ENCODE measurements at regions not wholly inside any gene's neighbourhood (a gene's known extent, or its start where the extent isn't known, plus 50 kb on each side); places are given as distances from the start of the nearest gene placed in this dataset.

- in situ Hi-C loops (cut with MboI; ENCODE audit: low sequenced_read_pairs in 4 of 4) (no loop called here), intact Hi-C loops (cut with DNase I; ENCODE audit: low total_unique reads) (no loop called here)
- ATAC-seq (no peak), DNase-seq (no peak)
- Histone ChIP-seq H3K4me1 (no peaks in the 10 kb centered on the region), H3K27ac (no peak overlapping the region), H3K27me3 (no peaks in the 10 kb centered on the region), H3K4me3 (no peak overlapping the region), H3K36me3 (no peaks in the 10 kb centered on the region), H3K9me3 (no peaks in the 10 kb centered on the region)
- TF ChIP-seq POLR2A (IDR thresholded peaks at IDR 0.05) = no peak
Measured at GRCh38 chr3:164476631-164477030, 601.7 kb downstream of the SI start.

- intact Hi-C loops (cut with DNase I; ENCODE audit: low total_unique reads) (no loop called here), in situ Hi-C loops (cut with MboI; ENCODE audit: low sequenced_read_pairs in 4 of 4) (no loop called here)
- Histone ChIP-seq H3K9me3 (no peaks in the 10 kb centered on the region), H3K27ac (no peak overlapping the region), H3K27me3 (no peaks in the 10 kb centered on the region), H3K4me1 (no peaks in the 10 kb centered on the region), H3K4me3 (no peak overlapping the region), H3K36me3 (no peaks in the 10 kb centered on the region)
- TF ChIP-seq POLR2A (IDR thresholded peaks at IDR 0.05) = no peak
- no peak for TF ChIP-seq CTCF (IDR thresholded peaks at IDR 0.05 in 4 of 5, conservative IDR thresholded peaks at IDR 0.05 in 1 of 5)
- ATAC-seq = no peak
- DNase-seq = no peak
Measured at GRCh38 chr3:164470471-164470870, 607.8 kb downstream of the SI start.

- no peak overlapping the region for H3K27ac ChIP-seq
- no peaks in the 10 kb centered on the region for H3K9me3 ChIP-seq
- H3K27me3 ChIP-seq = no peaks in the 10 kb centered on the region
- DNase-seq (no peak), ATAC-seq (no peak)
- intact Hi-C loops (cut with DNase I; ENCODE audit: low total_unique reads) = no loop called here
- no peak for TF ChIP-seq POLR2A (IDR thresholded peaks at IDR 0.05)
- no peak for TF ChIP-seq CTCF (IDR thresholded peaks at IDR 0.05 in 4 of 5, conservative IDR thresholded peaks at IDR 0.05 in 1 of 5)
- H3K36me3 ChIP-seq = no peaks in the 10 kb centered on the region
- in situ Hi-C loops (cut with MboI; ENCODE audit: low sequenced_read_pairs in 4 of 4) = no loop called here
- H3K4me1 ChIP-seq = no peaks in the 10 kb centered on the region
- no peak overlapping the region for H3K4me3 ChIP-seq
Measured at GRCh38 chr3:164468055-164468454, 610.2 kb downstream of the SI start.

GRCh38 chr3:164467007-164467406 is 611.3 kb downstream of the SI start:
- ATAC-seq = no peak
- intact Hi-C loops (cut with DNase I; ENCODE audit: low total_unique reads) = no loop called here
- H3K27me3 ChIP-seq = no peaks in the 10 kb centered on the region
- no peak overlapping the region for H3K27ac ChIP-seq
- no peak overlapping the region for H3K4me3 ChIP-seq
- no peaks in the 10 kb centered on the region for H3K4me1 ChIP-seq
- H3K36me3 ChIP-seq = no peaks in the 10 kb centered on the region
- TF ChIP-seq POLR2A (IDR thresholded peaks at IDR 0.05) (no peak), CTCF (IDR thresholded peaks at IDR 0.05 in 4 of 5, conservative IDR thresholded peaks at IDR 0.05 in 1 of 5) (no peak)
- in situ Hi-C loops (cut with MboI; ENCODE audit: low sequenced_read_pairs in 4 of 4) = no loop called here
- H3K9me3 ChIP-seq = no peaks in the 10 kb centered on the region
- DNase-seq = no peak

- H3K4me1 ChIP-seq = no peaks in the 10 kb centered on the region
- H3K27ac ChIP-seq = no peak overlapping the region
- ATAC-seq (no peak), DNase-seq (no peak)
- no peak overlapping the region for H3K4me3 ChIP-seq
- H3K36me3 ChIP-seq = no peaks in the 10 kb centered on the region
- no peaks in the 10 kb centered on the region for H3K27me3 ChIP-seq
- in situ Hi-C loops (cut with MboI; ENCODE audit: low sequenced_read_pairs in 4 of 4) = no loop called here
- intact Hi-C loops (cut with DNase I; ENCODE audit: low total_unique reads) = no loop called here
- no peak for TF ChIP-seq POLR2A (IDR thresholded peaks at IDR 0.05)
- TF ChIP-seq CTCF (IDR thresholded peaks at IDR 0.05 in 4 of 5, conservative IDR thresholded peaks at IDR 0.05 in 1 of 5) = no peak
- no peaks in the 10 kb centered on the region for H3K9me3 ChIP-seq
Measured at GRCh38 chr3:164465172-164465571, 613.1 kb downstream of the SI start.

All from gastrocnemius medialis (tissue), 4 donors.